Heart right ventricle (tissue), 16 donors: ENCODE measurements at regions not wholly inside any gene's neighbourhood (a gene's known extent, or its start where the extent isn't known, plus 50 kb on each side); places are given as distances from the start of the nearest gene placed in this dataset.

Experiments
- ATAC-seq, 8 donors: fragments of 200-7000 bp; cut with Tn5 transposase; one replicate each; pipeline ENCODE4 v1.9.1; 2020; ENCODE audit warnings: mild to moderate bottlenecking in 8 of 8, moderate library complexity in 8 of 8, moderate number of reproducible peaks in 1 of 8
- DNase-seq, 2 donors: peaks; one replicate each; pipeline ENCODE4 v3.0.0-alpha.2; 2020
- H3K27ac ChIP-seq, 10 donors: fragments of 200-600 bp; sonication (generic) in 2 of 10; one replicate each; pipeline versions ENCODE4 v1.5.0 to v1.8.0; 2020 to 2022; ENCODE audit warnings: mild to moderate bottlenecking in 3 of 10
- H3K27me3 ChIP-seq, 7 donors: fragments of 200-600 bp; one replicate each; pipeline ENCODE4 v1.8.0; 2021 to 2022; ENCODE audit warnings: mild to moderate bottlenecking in 2 of 7
- H3K36me3 ChIP-seq, 9 donors: fragments of 200-600 bp; sonication (generic) in 1 of 9; one replicate each; pipeline versions ENCODE4 v1.5.0 to v1.8.0; 2020 to 2022; ENCODE audit warnings: mild to moderate bottlenecking in 2 of 9
- H3K4me1 ChIP-seq, 9 donors: fragments of 200-600 bp; sonication (generic) in 1 of 9; one replicate each; pipeline versions ENCODE4 v1.5.0 to v1.8.0; 2020 to 2022; ENCODE audit warnings: mild to moderate bottlenecking in 4 of 9
- H3K4me3 ChIP-seq, 10 donors: fragments of 200-600 bp; sonication (generic) in 2 of 10; one replicate each; pipeline versions ENCODE4 v1.5.0 to v1.8.0; 2020 to 2022; ENCODE audit warnings: mild to moderate bottlenecking in 7 of 10, moderate library complexity in 2 of 10
- H3K9me3 ChIP-seq, 11 donors: fragments of 200-600 bp in 10 of 11; sonication (generic) in 2 of 11; one replicate each; pipeline versions ENCODE4 v1.5.0 to v1.8.0; 2013 to 2022; ENCODE audit warnings: mild to moderate bottlenecking in 2 of 11, control low read depth in 1 of 11, moderate library complexity in 1 of 11
- WGBS, 2 donors: extraction: QIAGEN DNeasy Blood & Tissue Kit; methylation state at CpG; one replicate each; pipeline ENCODE4 v1.1.7; 2013; ENCODE audit warnings: inconsistent platforms in 1 of 2; 5-methylcytosine and 5-hydroxymethylcytosine counted together
- intact Hi-C, 10 donors: fragments of 100-400 bp; cut with DNase I; formaldehyde crosslinking; loops; one replicate each; pipeline versions ENCODE4 v1.11.1 to v1.14.2; 2022
- TF ChIP-seq, protein P1 (sequence below), 9 donors: fragments of 200-600 bp; sonication (generic) in 2 of 9; IDR thresholded peaks; one replicate each; pipeline versions ENCODE4 v1.5.0 to v1.8.0; 2021 to 2022; ENCODE audit warnings: antibody characterized with exemption in 9 of 9, mild to moderate bottlenecking in 5 of 9, moderate library complexity in 1 of 9
- donor health status: Arrhythmogenic right ventricular cardiomyopathy.
- donor health status: ischemic (EF 13 %, LVEDD 7.1; RV severe dilation, severe dysfunction).
- donor health status: healthy with polysubstance abuse.
- donor health status: DM: no; HTN: yes; CAD: no.
- donor health status: DM: no; HTN: no; CAD: no.
- donor health status: ischemic (EF 25% LVEDD 6.9; RV normal size, moderate dysfunction).
- donor health status: ischemic (EF 25% LVEDD 5.7; RV mildly dilated, moderate dysfunction).
- donor health status: healthy.
- donor health status: DM: yes; HTN: yes; CAD: no.
- donor health status: Ischemic cardiomyopathy.
- donor health status: ischemic (EF 35%, LVEDD 5.7; RV mildly dilated, moderate dysfunction).
- donor health status: nonischemic (EF 11% LVEDD 7.7; RV severe dilation, severe dysfunction).
- donor health status: DM: yes; HTN: yes; CAD: no.
- donor health status: PGD.
- donor health status: ischemic (EF 29% LVEDD 5.4; RV normal size, mild dysfunction).
- donor health status: nonischemic (EF 23%, LVEDD 6.1; RV moderate dilation, normal function).

- 87 to 90% methylated on average over 20 of the region's 20 CpGs for WGBS, 2 donors
- Histone ChIP-seq H3K36me3 (no peaks in the 10 kb centered on the region), H3K4me1 (no peaks in the 10 kb centered on the region), H3K27me3 (peaks cover 0 to 19% (median 0%) of the 10 kb centered on the region in 7 donors), H3K4me3 (no peak overlapping the region), H3K9me3 (peaks cover 0 to 17% (median 8%) of the 10 kb centered on the region in 11 donors), H3K27ac (no peak overlapping the region)
- TF ChIP-seq, protein P1, sequence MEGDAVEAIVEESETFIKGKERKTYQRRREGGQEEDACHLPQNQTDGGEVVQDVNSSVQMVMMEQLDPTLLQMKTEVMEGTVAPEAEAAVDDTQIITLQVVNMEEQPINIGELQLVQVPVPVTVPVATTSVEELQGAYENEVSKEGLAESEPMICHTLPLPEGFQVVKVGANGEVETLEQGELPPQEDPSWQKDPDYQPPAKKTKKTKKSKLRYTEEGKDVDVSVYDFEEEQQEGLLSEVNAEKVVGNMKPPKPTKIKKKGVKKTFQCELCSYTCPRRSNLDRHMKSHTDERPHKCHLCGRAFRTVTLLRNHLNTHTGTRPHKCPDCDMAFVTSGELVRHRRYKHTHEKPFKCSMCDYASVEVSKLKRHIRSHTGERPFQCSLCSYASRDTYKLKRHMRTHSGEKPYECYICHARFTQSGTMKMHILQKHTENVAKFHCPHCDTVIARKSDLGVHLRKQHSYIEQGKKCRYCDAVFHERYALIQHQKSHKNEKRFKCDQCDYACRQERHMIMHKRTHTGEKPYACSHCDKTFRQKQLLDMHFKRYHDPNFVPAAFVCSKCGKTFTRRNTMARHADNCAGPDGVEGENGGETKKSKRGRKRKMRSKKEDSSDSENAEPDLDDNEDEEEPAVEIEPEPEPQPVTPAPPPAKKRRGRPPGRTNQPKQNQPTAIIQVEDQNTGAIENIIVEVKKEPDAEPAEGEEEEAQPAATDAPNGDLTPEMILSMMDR (IDR thresholded peaks at IDR 0.05), result no peak
- DNase-seq, result no peak
- no peak for ATAC-seq
- intact Hi-C loops, result no loop called here
Observed at GRCh38 chr11:70507466-70508230, 109.3 kb downstream of the CTTN start.

DNA sequence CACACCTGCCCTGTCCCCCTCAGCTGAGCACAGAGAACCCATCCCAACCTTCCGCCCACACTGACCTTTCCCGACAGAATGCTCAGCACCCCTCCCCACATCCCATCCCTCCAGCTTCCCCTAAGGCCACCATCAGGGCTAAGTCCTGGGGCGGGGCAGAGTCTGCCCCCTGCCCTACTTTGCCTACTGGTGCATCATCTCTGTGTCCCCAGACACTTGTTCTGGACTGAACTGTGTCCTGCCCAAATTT, 109.8 kb downstream of the CTTN start:
- DNase-seq, result no peak
- Histone ChIP-seq H3K36me3 (no peaks in the 10 kb centered on the region), H3K27me3 (peaks cover 0 to 19% (median 0%) of the 10 kb centered on the region in 7 donors), H3K27ac (no peak overlapping the region), H3K4me3 (no peak overlapping the region), H3K4me1 (no peaks in the 10 kb centered on the region), H3K9me3 (peaks cover 0 to 22% (median 13%) of the 10 kb centered on the region in 11 donors)
- 91% methylated on average over 3 of the region's 3 CpGs for WGBS, 2 donors
- ATAC-seq, result no peak
- TF ChIP-seq, protein P1 (IDR thresholded peaks at IDR 0.05), result no peak
- intact Hi-C loops, result no loop called here

- no peak for DNase-seq
- H3K36me3 ChIP-seq, result no peaks in the 10 kb centered on the region
- TF ChIP-seq, protein P1 (IDR thresholded peaks at IDR 0.05), result no peak
- no peak overlapping the region for H3K27ac ChIP-seq
- peaks cover 0 to 34% (median 19%) of the 10 kb centered on the region in 11 donors for H3K9me3 ChIP-seq
- no peaks in the 10 kb centered on the region for H3K4me1 ChIP-seq
- H3K4me3 ChIP-seq, result no peak overlapping the region
- 66 to 69% methylated on average over 8 of the region's 8 CpGs for WGBS, 2 donors
- H3K27me3 ChIP-seq, result peaks cover 0 to 15% (median 0%) of the 10 kb centered on the region in 7 donors
- no peak for ATAC-seq
- intact Hi-C loops, result no loop called here
Observed at GRCh38 chr11:70509476-70509875, 111.1 kb downstream of the CTTN start.

- Histone ChIP-seq H3K9me3 (peaks cover 0 to 34% (median 19%) of the 10 kb centered on the region in 11 donors), H3K27ac (no peak overlapping the region), H3K27me3 (peaks cover 0 to 12% (median 0%) of the 10 kb centered on the region in 7 donors), H3K4me1 (no peaks in the 10 kb centered on the region), H3K36me3 (no peaks in the 10 kb centered on the region), H3K4me3 (no peak overlapping the region)
- 95% methylated on average over 4 of the region's 4 CpGs for WGBS, 2 donors
- intact Hi-C loops, result no loop called here
- TF ChIP-seq, protein P1 (IDR thresholded peaks at IDR 0.05), result no peak
- DNase-seq (no peak), ATAC-seq (no peak)
Observed at GRCh38 chr11:70510106-70510505, 111.8 kb downstream of the CTTN start.
